ENCODE measurements at regions not wholly inside any gene's neighbourhood (a gene's known extent, or its start where the extent isn't known, plus 50 kb on each side); places are given as distances from the start of the nearest gene placed in this dataset.

- FAIRE-seq, result no peak
These were observed 75.3 kb downstream of the NAP1L3 start for GRCh38 chrX:93598076-93598475.

GRCh38 chrX:93594780-93595179, 78.6 kb downstream of the NAP1L3 start:
- FAIRE-seq, result no peak

- FAIRE-seq, result no peak
These were observed 79.4 kb downstream of the NAP1L3 start for GRCh38 chrX:93593966-93594365.

- peak; percentile 21 for FAIRE-seq
These were observed 82.0 kb downstream of the NAP1L3 start for GRCh38 chrX:93591398-93591797.

GRCh38 chrX:93585661-93586060, 87.7 kb downstream of the NAP1L3 start:
- no peak for FAIRE-seq

- no peak for FAIRE-seq
These were observed 92.7 kb downstream of the NAP1L3 start for GRCh38 chrX:93580634-93581033.

- FAIRE-seq, result peak; percentile 95
These were observed 134.8 kb downstream of the NAP1L3 start for GRCh38 chrX:93538575-93538974.

- no peak for FAIRE-seq
These were observed 144.5 kb downstream of the NAP1L3 start for GRCh38 chrX:93528917-93529316.

All from A204.1 (cell line).